Tibial nerve (tissue), 4 donors: ENCODE measurements at regions not wholly inside any gene's neighbourhood (a gene's known extent, or its start where the extent isn't known, plus 50 kb on each side); places are given as distances from the start of the nearest gene placed in this dataset.
"Not testable (repeated sequence)": the region's sequence is repeated elsewhere in the genome, so short reads cannot be mapped to it uniquely, and the experiment has no call there.

ENCODE experiments used
- DNase-seq, 2 donors: peaks; one replicate each; pipeline ENCODE4 v3.0.0-alpha.2; 2019; ENCODE audit warnings: low spot score in 2 of 2
- H3K27ac ChIP-seq, 4 donors: fragments of 200-600 bp; sonication (generic) in 3 of 4; one replicate each; pipeline ENCODE4 v1.5.1; 2017 to 2019; ENCODE audit warnings: mild to moderate bottlenecking in 1 of 4
- H3K27me3 ChIP-seq, 2 donors: fragments of 200-600 bp; sonication (generic) in 1 of 2; one replicate each; pipeline versions ENCODE4 v1.5.1 to v1.6.0; 2017 to 2019
- H3K36me3 ChIP-seq, 3 donors: fragments of 200-600 bp; sonication (generic); one replicate each; pipeline ENCODE4 v1.5.1; 2018 to 2019
- H3K4me1 ChIP-seq, 4 donors: fragments of 200-600 bp; sonication (generic) in 3 of 4; one replicate each; pipeline ENCODE4 v1.5.1; 2017 to 2019
- H3K4me3 ChIP-seq, 4 donors: fragments of 200-600 bp; sonication (generic) in 3 of 4; one replicate each; pipeline ENCODE4 v1.5.1; 2017 to 2019; ENCODE audit warnings: mild to moderate bottlenecking in 1 of 4, moderate library complexity in 1 of 4
- H3K9me3 ChIP-seq, 4 donors: fragments of 200-600 bp; sonication (generic) in 3 of 4; one replicate each; pipeline ENCODE4 v1.5.1; 2017 to 2019
- WGBS, 2 donors: methylation state at CpG; one replicate each; pipeline ENCODE4 v1.1.5; 2018; 5-methylcytosine and 5-hydroxymethylcytosine counted together

GRCh38 chr15:20637499-20637898, 95.9 kb upstream of the GOLGA6L6 start:
- H3K27me3 ChIP-seq, H3K4me3 ChIP-seq, H3K27ac ChIP-seq, H3K9me3 ChIP-seq, H3K36me3 ChIP-seq, H3K4me1 ChIP-seq, DNase-seq: not testable (repeated sequence)
- 17 to 43% methylated on average over 2 of the region's 3 CpGs for WGBS, 2 donors

- H3K27me3 ChIP-seq, DNase-seq, H3K27ac ChIP-seq, H3K36me3 ChIP-seq, H3K4me3 ChIP-seq, H3K4me1 ChIP-seq, H3K9me3 ChIP-seq: not testable (repeated sequence)
- 91 to 100% methylated on average over 1 to 4 of the region's 5 CpGs for WGBS, 2 donors
Measured at GRCh38 chr15:20629526-20629925, 87.9 kb upstream of the GOLGA6L6 start.

- DNase-seq, H3K27ac ChIP-seq, H3K4me1 ChIP-seq, H3K9me3 ChIP-seq, H3K4me3 ChIP-seq, H3K36me3 ChIP-seq, H3K27me3 ChIP-seq: not testable (repeated sequence)
- whole genome bisulfite sequencing, 2 donors: no CpG with 5 or more reads among the region's 30 CpGs
Measured at GRCh38 chr15:20628538-20628937, 86.9 kb upstream of the GOLGA6L6 start.

GRCh38 chr15:20625469-20625868, 83.9 kb upstream of the GOLGA6L6 start:
- DNase-seq, H3K36me3 ChIP-seq, H3K27ac ChIP-seq, H3K27me3 ChIP-seq, H3K4me3 ChIP-seq, H3K9me3 ChIP-seq, H3K4me1 ChIP-seq: not testable (repeated sequence)
- WGBS, 2 donors: 42 to 81% methylated on average over 2 to 3 of the region's 7 CpGs

- H3K27ac ChIP-seq, H3K36me3 ChIP-seq, DNase-seq, H3K27me3 ChIP-seq, H3K4me3 ChIP-seq, H3K4me1 ChIP-seq, H3K9me3 ChIP-seq: not testable (repeated sequence)
- WGBS, 2 donors: 40 to 76% methylated on average over 1 to 3 of the region's 3 CpGs
Measured at GRCh38 chr15:20624085-20624484, 82.5 kb upstream of the GOLGA6L6 start.

GRCh38 chr15:20622117-20622516, 80.5 kb upstream of the GOLGA6L6 start:
- not testable (repeated sequence) for H3K27me3 ChIP-seq, H3K27ac ChIP-seq, H3K36me3 ChIP-seq, H3K4me3 ChIP-seq, H3K9me3 ChIP-seq, DNase-seq, H3K4me1 ChIP-seq
- no CpG with 5 or more reads among the region's 9 CpGs for WGBS, 2 donors

GRCh38 chr15:20614549-20614948, 72.9 kb upstream of the GOLGA6L6 start:
- not testable (repeated sequence) for DNase-seq, H3K9me3 ChIP-seq, H3K27me3 ChIP-seq, H3K4me1 ChIP-seq, H3K27ac ChIP-seq, H3K36me3 ChIP-seq, H3K4me3 ChIP-seq
- WGBS, 2 donors: 80 to 86% methylated on average over 8 of the region's 10 CpGs

- DNase-seq, H3K9me3 ChIP-seq, H3K36me3 ChIP-seq, H3K4me3 ChIP-seq, H3K27ac ChIP-seq, H3K27me3 ChIP-seq, H3K4me1 ChIP-seq: not testable (repeated sequence)
- WGBS, 2 donors: 84% methylated on average over 13 to 14 of the region's 15 CpGs
Measured at GRCh38 chr15:20612796-20613195, 71.2 kb upstream of the GOLGA6L6 start.

GRCh38 chr15:20612356-20612755, 70.8 kb upstream of the GOLGA6L6 start:
- H3K27ac ChIP-seq, DNase-seq, H3K4me3 ChIP-seq, H3K4me1 ChIP-seq, H3K36me3 ChIP-seq, H3K9me3 ChIP-seq, H3K27me3 ChIP-seq: not testable (repeated sequence)
- 74 to 82% methylated on average over 5 to 7 of the region's 9 CpGs for WGBS, 2 donors

GRCh38 chr15:20611667-20612290, 70.2 kb upstream of the GOLGA6L6 start:
- H3K27me3 ChIP-seq, H3K36me3 ChIP-seq, H3K4me3 ChIP-seq, DNase-seq, H3K4me1 ChIP-seq, H3K9me3 ChIP-seq, H3K27ac ChIP-seq: not testable (repeated sequence)
- WGBS, 2 donors: no CpG with 5 or more reads among the region's 11 CpGs

- not testable (repeated sequence) for H3K27ac ChIP-seq, H3K36me3 ChIP-seq, H3K9me3 ChIP-seq, DNase-seq, H3K27me3 ChIP-seq, H3K4me1 ChIP-seq, H3K4me3 ChIP-seq
- 85 to 92% methylated on average over 5 to 6 of the region's 9 CpGs for WGBS, 2 donors
Measured at GRCh38 chr15:20608179-20608578, 66.6 kb upstream of the GOLGA6L6 start.

- not testable (repeated sequence) for H3K4me1 ChIP-seq, H3K36me3 ChIP-seq, H3K9me3 ChIP-seq, DNase-seq, H3K27me3 ChIP-seq, H3K27ac ChIP-seq, H3K4me3 ChIP-seq
- no CpG with 5 or more reads among the region's 3 CpGs for WGBS, 2 donors
Measured at GRCh38 chr15:20597245-20597644, 55.6 kb upstream of the GOLGA6L6 start.

GRCh38 chr15:20594219-20594618, 52.6 kb upstream of the GOLGA6L6 start:
- WGBS, 2 donors: no CpG with 5 or more reads among the region's 5 CpGs
- not testable (repeated sequence) for H3K36me3 ChIP-seq, H3K4me3 ChIP-seq, H3K9me3 ChIP-seq, H3K27ac ChIP-seq, H3K27me3 ChIP-seq, DNase-seq, H3K4me1 ChIP-seq

GRCh38 chr15:20591936-20592335, 50.3 kb upstream of the GOLGA6L6 start:
- WGBS, 2 donors: no CpG with 5 or more reads among the region's 6 CpGs
- H3K27me3 ChIP-seq, H3K36me3 ChIP-seq, H3K9me3 ChIP-seq, DNase-seq, H3K27ac ChIP-seq, H3K4me3 ChIP-seq, H3K4me1 ChIP-seq: not testable (repeated sequence)
